Suprapubic skin (tissue), 4 donors: ENCODE measurements at regions not wholly inside any gene's neighbourhood (a gene's known extent, or its start where the extent isn't known, plus 50 kb on each side); places are given as distances from the start of the nearest gene placed in this dataset.

Source experiments
- CTCF ChIP-seq, 2 donors: fragments of 200-600 bp in 1 of 2; fragments of 450-650 bp in 1 of 2; sonication (generic) in 1 of 2; IDR thresholded peaks; one replicate each; pipeline ENCODE4 v1.5.1; 2016 to 2019; ENCODE audit warnings: antibody characterized with exemption in 2 of 2, mild to moderate bottlenecking in 1 of 2, moderate library complexity in 1 of 2
- EP300 ChIP-seq: sonication (generic); formaldehyde crosslinking; IDR thresholded peaks from one replicate; pipeline ENCODE4 v1.6.1; 2017; ENCODE audit warnings: antibody characterized with exemption
- POLR2A ChIP-seq, 2 donors: fragments of 450-650 bp; IDR thresholded peaks; one replicate each; pipeline ENCODE4 v1.6.1; 2017; ENCODE audit warnings: antibody characterized with exemption in 2 of 2, mild to moderate bottlenecking in 2 of 2, moderate library complexity in 2 of 2
- POLR2AphosphoS5 ChIP-seq, 3 donors: sonication (generic); formaldehyde crosslinking; IDR thresholded peaks; one replicate each; pipeline ENCODE4 v1.6.1; 2017; ENCODE audit warnings: antibody characterized with exemption in 3 of 3

- TF ChIP-seq CTCF (IDR thresholded peaks at IDR 0.05) (no peak), EP300 (no peak), POLR2AphosphoS5 (IDR thresholded peaks at IDR 0.05) (no peak), POLR2A (IDR thresholded peaks at IDR 0.05) (no peak)
Measured at GRCh38 chr2:200079356-200079755, 124.0 kb downstream of the MAIP1 start.
